ENCODE measurements at regions not wholly inside any gene's neighbourhood (a gene's known extent, or its start where the extent isn't known, plus 50 kb on each side); places are given as distances from the start of the nearest gene placed in this dataset.

DNA sequence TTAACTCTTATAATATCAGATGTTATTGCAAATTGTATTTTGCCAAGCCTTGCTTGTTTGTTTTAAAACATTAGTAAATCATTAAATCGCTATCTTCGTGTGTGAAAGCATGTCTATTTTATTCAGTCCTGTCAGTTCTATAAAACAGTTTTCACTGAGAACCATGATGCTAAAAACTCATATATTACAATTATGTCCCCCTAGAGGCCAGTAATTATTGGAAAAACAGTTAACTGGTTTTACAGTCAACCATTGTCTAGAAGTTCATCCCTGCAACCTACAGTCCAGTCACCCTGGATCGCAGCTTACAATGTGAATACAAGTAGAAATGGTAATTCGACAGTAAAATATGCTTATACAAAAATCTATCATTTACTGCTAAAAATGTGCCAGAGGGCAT is 311.5 kb upstream of the ROBO2 start:
- TF ChIP-seq, protein P1, sequence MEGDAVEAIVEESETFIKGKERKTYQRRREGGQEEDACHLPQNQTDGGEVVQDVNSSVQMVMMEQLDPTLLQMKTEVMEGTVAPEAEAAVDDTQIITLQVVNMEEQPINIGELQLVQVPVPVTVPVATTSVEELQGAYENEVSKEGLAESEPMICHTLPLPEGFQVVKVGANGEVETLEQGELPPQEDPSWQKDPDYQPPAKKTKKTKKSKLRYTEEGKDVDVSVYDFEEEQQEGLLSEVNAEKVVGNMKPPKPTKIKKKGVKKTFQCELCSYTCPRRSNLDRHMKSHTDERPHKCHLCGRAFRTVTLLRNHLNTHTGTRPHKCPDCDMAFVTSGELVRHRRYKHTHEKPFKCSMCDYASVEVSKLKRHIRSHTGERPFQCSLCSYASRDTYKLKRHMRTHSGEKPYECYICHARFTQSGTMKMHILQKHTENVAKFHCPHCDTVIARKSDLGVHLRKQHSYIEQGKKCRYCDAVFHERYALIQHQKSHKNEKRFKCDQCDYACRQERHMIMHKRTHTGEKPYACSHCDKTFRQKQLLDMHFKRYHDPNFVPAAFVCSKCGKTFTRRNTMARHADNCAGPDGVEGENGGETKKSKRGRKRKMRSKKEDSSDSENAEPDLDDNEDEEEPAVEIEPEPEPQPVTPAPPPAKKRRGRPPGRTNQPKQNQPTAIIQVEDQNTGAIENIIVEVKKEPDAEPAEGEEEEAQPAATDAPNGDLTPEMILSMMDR (IDR thresholded peaks at IDR 0.05; ENCODE audit: borderline replicate concordance, extremely low read depth, low read length, poor library complexity, severe bottlenecking) = no peak
- no peak for TF ChIP-seq EZH2 (IDR thresholded peaks at IDR 0.05; ENCODE audit: borderline replicate concordance, low read depth, low read length, severe bottlenecking)

Data from DND-41 (cell line).